Neuronal stem cell (in vitro differentiated cells): ENCODE measurements at regions not wholly inside any gene's neighbourhood (a gene's known extent, or its start where the extent isn't known, plus 50 kb on each side); places are given as distances from the start of the nearest gene placed in this dataset.
A peak's percentile ranks its signal among the peaks of the same experiment; 100 is the strongest.

Experiments used
- DNase-seq: peaks from one replicate; pipeline ENCODE4 v3.0.0-alpha.2; 2013; ENCODE audit warnings: low spot score
- H2AFZ ChIP-seq: one replicate; pipeline ENCODE4 v1.6.1; 2013; ENCODE audit warnings: mild to moderate bottlenecking, low read length, inconsistent platforms
- H2AK5ac ChIP-seq: 2 replicates; pipeline ENCODE4 v1.6.1; 2013; ENCODE audit warnings: low read depth, mild to moderate bottlenecking, inconsistent platforms, low read length, moderate library complexity, mixed read lengths
- H2BK120ac ChIP-seq: 2 replicates; pipeline ENCODE4 v1.6.1; 2013; ENCODE audit warnings: low read depth, mild to moderate bottlenecking, inconsistent platforms, low read length, moderate library complexity, mixed read lengths
- H2BK12ac ChIP-seq: one replicate; pipeline ENCODE4 v1.6.1; 2013; ENCODE audit warnings: low read length, inconsistent platforms
- H2BK15ac ChIP-seq: 2 replicates; pipeline ENCODE4 v1.6.1; 2013; ENCODE audit warnings: mild to moderate bottlenecking, low read length, inconsistent platforms, mixed read lengths
- H2BK5ac ChIP-seq: one replicate; pipeline ENCODE4 v1.6.1; 2013; ENCODE audit warnings: inconsistent platforms, mild to moderate bottlenecking, low read length, moderate library complexity
- H3K14ac ChIP-seq: one replicate; pipeline ENCODE4 v1.6.1; 2013; ENCODE audit warnings: low read length, inconsistent platforms
- H3K18ac ChIP-seq: 2 replicates; pipeline ENCODE4 v1.6.1; 2013; ENCODE audit warnings: low read length, inconsistent platforms
- H3K23ac ChIP-seq: 2 replicates; pipeline ENCODE4 v1.6.1; 2013; ENCODE audit warnings: low read depth, mild to moderate bottlenecking, mixed read lengths, low read length, inconsistent platforms; ENCODE audit not compliant: poor library complexity
- H3K27ac ChIP-seq: replicated peaks from 3 replicates; pipeline ENCODE4 v1.5.1; 2013; ENCODE audit warnings: low read length, inconsistent platforms
- H3K27me3 ChIP-seq, 3 experiments: 2 replicates each; pipeline ENCODE4 v1.6.1; 2013; ENCODE audit warnings: low read length in 3 of 3, mild to moderate bottlenecking in 2 of 3, inconsistent platforms in 1 of 3, low read depth in 1 of 3, mixed read lengths in 1 of 3, moderate library complexity in 1 of 3; ENCODE audit not compliant: control insufficient read depth in 3 of 3, insufficient read depth in 3 of 3
- H3K36me3 ChIP-seq, 2 donors: replicated peaks in 1 of 2; 2 replicates each; pipeline ENCODE4 v1.6.1; 2013; ENCODE audit warnings: low read length in 2 of 2; ENCODE audit not compliant: control insufficient read depth in 2 of 2, insufficient read depth in 2 of 2
- H3K4ac ChIP-seq: 2 replicates; pipeline ENCODE4 v1.6.1; 2013; ENCODE audit warnings: inconsistent platforms, mild to moderate bottlenecking, low read length, moderate library complexity
- H3K4me1 ChIP-seq, 2 donors: 1 replicate in 1 of 2; 2 replicates in 1 of 2; pipeline ENCODE4 v1.6.1; 2013; ENCODE audit warnings: low read length in 2 of 2, low read depth in 1 of 2; ENCODE audit not compliant: control insufficient read depth in 2 of 2, insufficient read depth in 1 of 2
- H3K4me2 ChIP-seq: one replicate; pipeline ENCODE4 v1.6.1; 2013; ENCODE audit warnings: mild to moderate bottlenecking, low read length, inconsistent platforms; ENCODE audit not compliant: insufficient read depth, poor library complexity, severe bottlenecking
- H3K4me3 ChIP-seq, 2 donors: 2 replicates each; pipeline ENCODE4 v1.5.1; 2013; ENCODE audit warnings: low read length in 2 of 2, mild to moderate bottlenecking in 2 of 2, inconsistent platforms in 1 of 2, moderate library complexity in 1 of 2
- H3K79me1 ChIP-seq: one replicate; pipeline ENCODE4 v1.6.1; 2013; ENCODE audit warnings: low read depth, mild to moderate bottlenecking, inconsistent platforms, low read length, moderate library complexity
- H3K9ac ChIP-seq: one replicate; pipeline ENCODE4 v1.6.1; 2013; ENCODE audit warnings: mild to moderate bottlenecking, low read depth, low read length, inconsistent platforms; ENCODE audit not compliant: poor library complexity
- H3K9me3 ChIP-seq, 2 donors: replicated peaks in 1 of 2; 2 replicates each; pipeline versions ENCODE3 to v1.6.1; 2013; ENCODE audit warnings: low read length in 2 of 2, mild to moderate bottlenecking in 2 of 2, inconsistent platforms in 1 of 2, low read depth in 1 of 2, mixed read lengths in 1 of 2, moderate library complexity in 1 of 2; ENCODE audit not compliant: control insufficient read depth in 2 of 2, insufficient read depth in 1 of 2
- H4K8ac ChIP-seq: one replicate; pipeline ENCODE4 v1.6.1; 2013; ENCODE audit warnings: low read depth, mild to moderate bottlenecking, inconsistent platforms, low read length, moderate library complexity
- H4K91ac ChIP-seq: one replicate; pipeline ENCODE4 v1.6.1; 2013; ENCODE audit warnings: low read length, low read depth, mild to moderate bottlenecking, inconsistent platforms; ENCODE audit not compliant: poor library complexity
- whole genome bisulfite sequencing, 2 donors: extraction: QIAGEN DNeasy Blood & Tissue Kit; methylation state at CpG; one replicate each; pipeline ENCODE4 v1.1.7; 2013; ENCODE audit warnings: missing lambda C conversion rate in 2 of 2, mixed read lengths in 1 of 2; ENCODE audit not compliant: insufficient read length in 2 of 2, insufficient replicate concordance in 1 of 2; ENCODE audit errors: extremely low coverage in 2 of 2; 5-methylcytosine and 5-hydroxymethylcytosine counted together

GRCh38 chr10:105974803-105975456 lies 1189.6 kb downstream of the SORCS1 start:
- H3K18ac ChIP-seq, result no peak overlapping the region
- peaks cover 5 to 14% of the 10 kb centered on the region in 2 donors for H3K4me1 ChIP-seq
- peak overlapping the region; percentile 81 for H2AFZ ChIP-seq
- H2BK120ac ChIP-seq, result no peak overlapping the region
- no peak overlapping the region for H3K4me2 ChIP-seq
- no CpG with 5 or more reads among the region's 7 CpGs for WGBS, 2 donors
- no peak overlapping the region for H2AK5ac ChIP-seq
- H2BK15ac ChIP-seq, result no peak overlapping the region
- no peak overlapping the region for H3K23ac ChIP-seq
- no peak overlapping the region for H4K8ac ChIP-seq
- H3K36me3 ChIP-seq, result no peaks in the 10 kb centered on the region
- no peak overlapping the region for H3K9ac ChIP-seq
- no peak overlapping the region for H3K4me3 ChIP-seq
- H3K14ac ChIP-seq, result no peak overlapping the region
- no peak overlapping the region for H3K4ac ChIP-seq
- no peak overlapping the region for H2BK5ac ChIP-seq
- H3K79me1 ChIP-seq, result no peaks in the 10 kb centered on the region
- no peak for DNase-seq
- no peak overlapping the region for H3K27ac ChIP-seq
- no peaks in the 10 kb centered on the region for H3K27me3 ChIP-seq
- H2BK12ac ChIP-seq, result no peak overlapping the region
- no peak overlapping the region for H4K91ac ChIP-seq
- no peaks in the 10 kb centered on the region for H3K9me3 ChIP-seq

GRCh38 chr10:105973902-105974301 lies 1190.6 kb downstream of the SORCS1 start:
- no CpG with 5 or more reads among the region's 5 CpGs for WGBS, 2 donors
- H3K27ac ChIP-seq, result no peak overlapping the region
- no peaks in the 10 kb centered on the region for H3K9me3 ChIP-seq

GRCh38 chr10:105973360-105973759 lies 1191.1 kb downstream of the SORCS1 start:
- Histone ChIP-seq H3K27me3 (no peaks in the 10 kb centered on the region), H3K9ac (no peak overlapping the region), H3K36me3 (no peaks in the 10 kb centered on the region), H3K9me3 (no peaks in the 10 kb centered on the region), H4K8ac (no peak overlapping the region), H3K4me3 (no peak overlapping the region), H2BK12ac (no peak overlapping the region), H3K4me1 (peaks cover 5 to 14% of the 10 kb centered on the region in 2 donors), H2BK5ac (no peak overlapping the region), H3K79me1 (no peaks in the 10 kb centered on the region), H3K27ac (no peak overlapping the region), H2AK5ac (no peak overlapping the region), H2BK15ac (no peak overlapping the region), H2BK120ac (no peak overlapping the region), H3K14ac (no peak overlapping the region), H3K4me2 (peak overlapping the region; percentile 26), H4K91ac (no peak overlapping the region), H3K18ac (no peak overlapping the region), H3K23ac (no peak overlapping the region), H3K4ac (no peak overlapping the region), H2AFZ (peak overlapping the region; percentile 88)
- no CpG with 5 or more reads among the region's 4 CpGs for WGBS, 2 donors
- DNase-seq, result no peak

More at GRCh38 chr10:105973902-105974301, 1190.6 kb downstream of the SORCS1 start:
- H3K4ac ChIP-seq, result no peak overlapping the region
- no peak overlapping the region for H2BK12ac ChIP-seq
- H3K36me3 ChIP-seq, result no peaks in the 10 kb centered on the region
- H3K4me1 ChIP-seq, result peaks cover 5 to 14% of the 10 kb centered on the region in 2 donors
- H2BK15ac ChIP-seq, result no peak overlapping the region
- no peak overlapping the region for H3K9ac ChIP-seq
- H3K27me3 ChIP-seq, result no peaks in the 10 kb centered on the region
- no peak overlapping the region for H3K4me2 ChIP-seq
- no peak overlapping the region for H3K4me3 ChIP-seq
- H3K23ac ChIP-seq, result no peak overlapping the region
- DNase-seq, result no peak
- no peak overlapping the region for H2AK5ac ChIP-seq
- no peak overlapping the region for H3K18ac ChIP-seq
- H3K14ac ChIP-seq, result no peak overlapping the region
- no peak overlapping the region for H4K8ac ChIP-seq
- H2AFZ ChIP-seq, result peak overlapping the region; percentile 88
- H4K91ac ChIP-seq, result no peak overlapping the region
- no peak overlapping the region for H2BK120ac ChIP-seq
- H3K79me1 ChIP-seq, result no peaks in the 10 kb centered on the region
- no peak overlapping the region for H2BK5ac ChIP-seq

- H2AK5ac ChIP-seq, result no peak overlapping the region
- no peak for DNase-seq
- no peak overlapping the region for H2BK12ac ChIP-seq
- H3K79me1 ChIP-seq, result no peaks in the 10 kb centered on the region
- H2AFZ ChIP-seq, result no peak overlapping the region
- H3K27ac ChIP-seq, result no peak overlapping the region
- H4K91ac ChIP-seq, result no peak overlapping the region
- peaks cover 5 to 14% of the 10 kb centered on the region in 2 donors for H3K4me1 ChIP-seq
- no peak overlapping the region for H3K4me3 ChIP-seq
- no peaks in the 10 kb centered on the region for H3K36me3 ChIP-seq
- no peak overlapping the region for H4K8ac ChIP-seq
- H3K18ac ChIP-seq, result no peak overlapping the region
- H2BK15ac ChIP-seq, result no peak overlapping the region
- H2BK5ac ChIP-seq, result no peak overlapping the region
- H3K23ac ChIP-seq, result no peak overlapping the region
- no CpG with 5 or more reads among the region's 2 CpGs for WGBS, 2 donors
- H3K14ac ChIP-seq, result no peak overlapping the region
- no peak overlapping the region for H3K4ac ChIP-seq
- no peaks in the 10 kb centered on the region for H3K27me3 ChIP-seq
- no peak overlapping the region for H3K4me2 ChIP-seq
- H3K9ac ChIP-seq, result no peak overlapping the region
- no peaks in the 10 kb centered on the region for H3K9me3 ChIP-seq
- H2BK120ac ChIP-seq, result no peak overlapping the region
These were observed 1193.0 kb downstream of the SORCS1 start for GRCh38 chr10:105971460-105971859.
